Stimulated activated memory B cell treated with anti-CD40 and anti-IgM and Interleukin-4, amounts not matched to agents 10 μg/mL and 1 μg/mL and 100 μg/mL, for 72 hours (primary cell): ENCODE measurements at regions not wholly inside any gene's neighbourhood (a gene's known extent, or its start where the extent isn't known, plus 50 kb on each side); places are given as distances from the start of the nearest gene placed in this dataset.

ENCODE experiments used
- ATAC-seq: fragments of 150-1000 bp; cut with Tn5 transposase; 2 replicates; pipeline ENCODE4 v1.10.0; 2021
- H3K27ac Mint-ChIP-seq: one replicate; pipeline ENCODE4 v1.8.0; 2022; ENCODE audit warnings: mild to moderate bottlenecking, mixed read lengths
- H3K27me3 Mint-ChIP-seq: one replicate; pipeline ENCODE4 v1.8.0; 2022; ENCODE audit warnings: mixed read lengths
- H3K36me3 Mint-ChIP-seq: one replicate; pipeline ENCODE4 v1.8.0; 2022; ENCODE audit warnings: mixed read lengths
- H3K4me1 Mint-ChIP-seq: one replicate; pipeline ENCODE4 v1.8.0; 2022; ENCODE audit warnings: mixed read lengths
- H3K4me3 Mint-ChIP-seq: one replicate; pipeline ENCODE4 v1.8.0; 2022; ENCODE audit warnings: mild to moderate bottlenecking, moderate library complexity, mixed read lengths
- H3K9me3 Mint-ChIP-seq: one replicate; pipeline ENCODE4 v1.8.0; 2022; ENCODE audit warnings: mixed read lengths

- Mint-ChIP-seq H3K27me3 (peaks cover 32% of the 10 kb centered on the region), H3K4me3 (no peak overlapping the region), H3K36me3 (no peaks in the 10 kb centered on the region), H3K9me3 (no peaks in the 10 kb centered on the region), H3K27ac (peak overlapping the region; percentile 3), H3K4me1 (peaks cover 15% of the 10 kb centered on the region)
- ATAC-seq: no peak
These were observed 63.2 kb downstream of the NENF start for GRCh38 chr1:212495766-212496494.

GRCh38 chr1:212496682-212497081 is 64.0 kb downstream of the NENF start:
- H3K9me3 Mint-ChIP-seq: no peaks in the 10 kb centered on the region
- peaks cover 15% of the 10 kb centered on the region for H3K4me1 Mint-ChIP-seq
- H3K4me3 Mint-ChIP-seq: no peak overlapping the region
- peak overlapping the region; percentile 3 for H3K27ac Mint-ChIP-seq
- peaks cover 32% of the 10 kb centered on the region for H3K27me3 Mint-ChIP-seq
- H3K36me3 Mint-ChIP-seq: no peaks in the 10 kb centered on the region
- ATAC-seq: no peak

- H3K4me3 Mint-ChIP-seq: no peak overlapping the region
- H3K27ac Mint-ChIP-seq: no peak overlapping the region
- peaks cover 32% of the 10 kb centered on the region for H3K27me3 Mint-ChIP-seq
- ATAC-seq: no peak
- H3K4me1 Mint-ChIP-seq: peaks cover 15% of the 10 kb centered on the region
- H3K9me3 Mint-ChIP-seq: no peaks in the 10 kb centered on the region
- no peaks in the 10 kb centered on the region for H3K36me3 Mint-ChIP-seq
These were observed 64.8 kb downstream of the NENF start for GRCh38 chr1:212497553-212497952.

GRCh38 chr1:212498283-212499040 is 65.7 kb downstream of the NENF start:
- ATAC-seq: no peak
- no peak overlapping the region for H3K27ac Mint-ChIP-seq
- peaks cover 32% of the 10 kb centered on the region for H3K27me3 Mint-ChIP-seq
- no peak overlapping the region for H3K4me3 Mint-ChIP-seq
- no peaks in the 10 kb centered on the region for H3K36me3 Mint-ChIP-seq
- peaks cover 15% of the 10 kb centered on the region for H3K4me1 Mint-ChIP-seq
- H3K9me3 Mint-ChIP-seq: no peaks in the 10 kb centered on the region

- H3K36me3 Mint-ChIP-seq: no peaks in the 10 kb centered on the region
- H3K27ac Mint-ChIP-seq: no peak overlapping the region
- no peaks in the 10 kb centered on the region for H3K9me3 Mint-ChIP-seq
- no peak overlapping the region for H3K4me3 Mint-ChIP-seq
- ATAC-seq: no peak
- peaks cover 36% of the 10 kb centered on the region for H3K27me3 Mint-ChIP-seq
- peaks cover 15% of the 10 kb centered on the region for H3K4me1 Mint-ChIP-seq
These were observed 67.6 kb downstream of the NENF start for GRCh38 chr1:212500351-212500750.

- Mint-ChIP-seq H3K4me1 (peaks cover 13% of the 10 kb centered on the region), H3K36me3 (no peaks in the 10 kb centered on the region), H3K4me3 (no peak overlapping the region), H3K27me3 (peaks cover 41% of the 10 kb centered on the region), H3K27ac (no peak overlapping the region), H3K9me3 (no peaks in the 10 kb centered on the region)
- no peak for ATAC-seq
These were observed 68.3 kb downstream of the NENF start for GRCh38 chr1:212500983-212501382.

- Mint-ChIP-seq H3K4me3 (no peak overlapping the region), H3K4me1 (peaks cover 2% of the 10 kb centered on the region), H3K9me3 (no peaks in the 10 kb centered on the region), H3K27me3 (peaks cover 37% of the 10 kb centered on the region), H3K36me3 (no peaks in the 10 kb centered on the region), H3K27ac (no peak overlapping the region)
- ATAC-seq: no peak
These were observed 71.0 kb downstream of the NENF start for GRCh38 chr1:212503714-212504113.

- Mint-ChIP-seq H3K4me1 (no peaks in the 10 kb centered on the region), H3K27ac (no peak overlapping the region), H3K4me3 (no peak overlapping the region), H3K27me3 (peaks cover 37% of the 10 kb centered on the region), H3K9me3 (no peaks in the 10 kb centered on the region), H3K36me3 (no peaks in the 10 kb centered on the region)
- no peak for ATAC-seq
These were observed 71.6 kb downstream of the NENF start for GRCh38 chr1:212504171-212504803.

- ATAC-seq: no peak
- Mint-ChIP-seq H3K4me3 (no peak overlapping the region), H3K4me1 (no peaks in the 10 kb centered on the region), H3K36me3 (no peaks in the 10 kb centered on the region), H3K27ac (no peak overlapping the region), H3K9me3 (no peaks in the 10 kb centered on the region), H3K27me3 (peaks cover 46% of the 10 kb centered on the region)
These were observed 73.9 kb downstream of the NENF start for GRCh38 chr1:212506666-212507065.

GRCh38 chr1:212507369-212507768 is 74.6 kb downstream of the NENF start:
- Mint-ChIP-seq H3K9me3 (no peaks in the 10 kb centered on the region), H3K36me3 (no peaks in the 10 kb centered on the region), H3K4me1 (no peaks in the 10 kb centered on the region), H3K4me3 (no peak overlapping the region), H3K27ac (no peak overlapping the region), H3K27me3 (peaks cover 53% of the 10 kb centered on the region)
- ATAC-seq: no peak

- Mint-ChIP-seq H3K9me3 (no peaks in the 10 kb centered on the region), H3K27me3 (peaks cover 88% of the 10 kb centered on the region), H3K36me3 (no peaks in the 10 kb centered on the region), H3K4me3 (no peak overlapping the region), H3K4me1 (peaks cover 19% of the 10 kb centered on the region), H3K27ac (no peak overlapping the region)
- ATAC-seq: peak; percentile 24
These were observed 80.3 kb downstream of the NENF start for GRCh38 chr1:212512816-212513559.

GRCh38 chr1:212513586-212513985 is 80.9 kb downstream of the NENF start:
- ATAC-seq: no peak
- H3K9me3 Mint-ChIP-seq: no peaks in the 10 kb centered on the region
- peaks cover 88% of the 10 kb centered on the region for H3K27me3 Mint-ChIP-seq
- H3K36me3 Mint-ChIP-seq: no peaks in the 10 kb centered on the region
- H3K4me1 Mint-ChIP-seq: peaks cover 19% of the 10 kb centered on the region
- H3K27ac Mint-ChIP-seq: peak overlapping the region; percentile 27
- H3K4me3 Mint-ChIP-seq: peak overlapping the region; percentile 41

GRCh38 chr1:212514056-212514614 is 81.4 kb downstream of the NENF start:
- Mint-ChIP-seq H3K9me3 (no peaks in the 10 kb centered on the region), H3K4me1 (peaks cover 19% of the 10 kb centered on the region), H3K36me3 (no peaks in the 10 kb centered on the region), H3K27me3 (peaks cover 83% of the 10 kb centered on the region), H3K27ac (peak overlapping the region; percentile 27), H3K4me3 (peak overlapping the region; percentile 41)
- ATAC-seq: no peak

GRCh38 chr1:212514782-212515181 is 82.1 kb downstream of the NENF start:
- ATAC-seq: peak; percentile 55
- Mint-ChIP-seq H3K4me1 (peaks cover 19% of the 10 kb centered on the region), H3K36me3 (no peaks in the 10 kb centered on the region), H3K27ac (peak overlapping the region; percentile 27), H3K4me3 (peak overlapping the region; percentile 34), H3K9me3 (no peaks in the 10 kb centered on the region), H3K27me3 (peaks cover 80% of the 10 kb centered on the region)

GRCh38 chr1:212515329-212515760 is 82.6 kb downstream of the NENF start:
- Mint-ChIP-seq H3K36me3 (no peaks in the 10 kb centered on the region), H3K27me3 (peaks cover 78% of the 10 kb centered on the region), H3K9me3 (no peaks in the 10 kb centered on the region), H3K27ac (no peak overlapping the region), H3K4me3 (no peak overlapping the region), H3K4me1 (peaks cover 19% of the 10 kb centered on the region)
- ATAC-seq: no peak
